SJSA1 (cell line): ENCODE measurements at regions not wholly inside any gene's neighbourhood (a gene's known extent, or its start where the extent isn't known, plus 50 kb on each side); places are given as distances from the start of the nearest gene placed in this dataset.

ENCODE experiments used
- DNase-seq, 2 experiments: peaks; one replicate each; pipeline ENCODE4 v3.0.0-alpha.2; 2015 to 2020; ENCODE audit warnings: low spot score in 2 of 2, low read depth in 1 of 2
- H3K27ac ChIP-seq: fragments of 250-450 bp; sonication (Bioruptor Pico); 2 replicates; pipeline ENCODE4 v1.5.1; 2020; ENCODE audit warnings: mild to moderate bottlenecking, moderate library complexity
- H3K27me3 ChIP-seq: fragments of 250-450 bp; sonication (Bioruptor Pico); replicated peaks from 2 replicates; pipeline ENCODE4 v1.5.1; 2020; ENCODE audit warnings: mild to moderate bottlenecking, moderate library complexity
- H3K36me3 ChIP-seq: fragments of 250-450 bp; sonication (Bioruptor Pico); 2 replicates; pipeline ENCODE4 v1.5.1; 2020; ENCODE audit warnings: mild to moderate bottlenecking
- H3K4me1 ChIP-seq: fragments of 250-450 bp; sonication (Bioruptor Pico); replicated peaks from 2 replicates; pipeline ENCODE4 v1.6.1; 2021; ENCODE audit warnings: mild to moderate bottlenecking
- H3K4me3 ChIP-seq: fragments of 250-450 bp; sonication (Bioruptor Pico); 2 replicates; pipeline ENCODE4 v1.5.1; 2020; ENCODE audit warnings: mild to moderate bottlenecking
- H3K9me3 ChIP-seq: fragments of 250-450 bp; sonication (Bioruptor Pico); replicated peaks from 2 replicates; pipeline ENCODE4 v1.5.1; 2020; ENCODE audit warnings: mild to moderate bottlenecking

DNA sequence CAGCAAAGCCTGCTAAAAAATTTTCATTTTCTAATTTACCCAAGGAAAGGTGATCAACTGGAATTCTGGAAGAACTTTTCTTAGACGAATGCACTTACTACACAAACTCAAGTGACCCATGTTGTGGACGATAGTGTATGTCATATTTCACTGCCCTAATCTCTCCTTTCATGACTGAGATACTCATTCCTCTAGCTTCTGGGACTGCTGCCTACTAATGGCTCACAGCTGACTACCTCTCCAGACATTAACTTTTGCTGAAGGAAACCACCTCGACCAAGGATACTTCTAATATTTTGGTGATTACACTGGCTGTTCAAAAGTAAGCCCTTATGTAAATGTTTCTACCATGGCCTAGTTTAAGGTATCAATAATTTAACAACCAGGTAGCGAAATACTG lies 959.9 kb upstream of the GHITM start:
- H3K36me3 ChIP-seq: no peaks in the 10 kb centered on the region
- DNase-seq: no peak
- no peaks in the 10 kb centered on the region; the same call in 1 of the 2 replicates for H3K9me3 ChIP-seq
- H3K4me3 ChIP-seq: no peak overlapping the region
- no peaks in the 10 kb centered on the region for H3K27me3 ChIP-seq
- H3K27ac ChIP-seq: no peak overlapping the region
- no peaks in the 10 kb centered on the region for H3K4me1 ChIP-seq

DNA sequence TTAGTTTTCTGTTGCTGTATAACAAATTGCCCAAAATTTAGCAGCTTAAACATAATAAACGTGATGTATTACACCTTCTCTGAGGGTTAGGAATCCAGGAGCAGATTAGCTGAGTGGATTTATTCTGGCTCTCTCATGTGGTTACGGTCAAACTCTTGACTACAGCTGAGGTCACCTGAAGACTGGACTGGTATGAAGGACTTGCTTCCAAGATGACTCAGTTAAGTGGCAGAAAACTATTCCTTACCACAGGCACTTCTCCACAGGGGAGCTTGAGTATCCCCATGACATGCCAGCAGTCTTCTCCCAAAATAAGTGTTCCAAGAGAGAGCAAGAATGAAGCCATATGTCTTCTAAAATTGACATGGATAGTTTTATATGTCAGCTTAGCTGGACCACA lies 957.2 kb upstream of the GHITM start:
- no peaks in the 10 kb centered on the region; the same call in 1 of the 2 replicates for H3K9me3 ChIP-seq
- H3K27me3 ChIP-seq: no peaks in the 10 kb centered on the region
- H3K27ac ChIP-seq: no peak overlapping the region
- no peaks in the 10 kb centered on the region for H3K4me1 ChIP-seq
- DNase-seq: no peak
- H3K4me3 ChIP-seq: no peak overlapping the region
- no peaks in the 10 kb centered on the region for H3K36me3 ChIP-seq

DNA sequence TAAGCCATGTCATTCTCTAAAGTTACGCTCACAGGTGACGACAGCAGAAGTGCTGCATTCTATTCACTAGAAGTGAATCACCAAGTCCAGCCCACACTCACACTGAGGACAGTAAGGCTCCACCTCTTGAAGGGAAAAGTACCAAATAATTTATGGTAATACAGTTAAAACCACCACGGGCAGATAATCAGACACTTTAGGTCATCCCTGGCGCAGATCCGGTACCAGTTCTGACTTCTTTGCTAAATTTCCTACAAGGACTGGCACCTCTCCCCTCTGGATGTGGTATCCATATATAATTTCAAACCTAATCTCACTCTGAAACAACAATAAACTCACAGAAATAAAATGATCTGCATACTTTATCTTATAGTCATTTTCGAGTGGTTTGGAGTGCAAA lies 954.7 kb upstream of the GHITM start:
- no peak overlapping the region for H3K4me3 ChIP-seq
- no peaks in the 10 kb centered on the region for H3K36me3 ChIP-seq
- no peaks in the 10 kb centered on the region for H3K9me3 ChIP-seq
- H3K27ac ChIP-seq: no peak overlapping the region
- H3K4me1 ChIP-seq: no peaks in the 10 kb centered on the region
- H3K27me3 ChIP-seq: no peaks in the 10 kb centered on the region
- DNase-seq: no peak

DNA sequence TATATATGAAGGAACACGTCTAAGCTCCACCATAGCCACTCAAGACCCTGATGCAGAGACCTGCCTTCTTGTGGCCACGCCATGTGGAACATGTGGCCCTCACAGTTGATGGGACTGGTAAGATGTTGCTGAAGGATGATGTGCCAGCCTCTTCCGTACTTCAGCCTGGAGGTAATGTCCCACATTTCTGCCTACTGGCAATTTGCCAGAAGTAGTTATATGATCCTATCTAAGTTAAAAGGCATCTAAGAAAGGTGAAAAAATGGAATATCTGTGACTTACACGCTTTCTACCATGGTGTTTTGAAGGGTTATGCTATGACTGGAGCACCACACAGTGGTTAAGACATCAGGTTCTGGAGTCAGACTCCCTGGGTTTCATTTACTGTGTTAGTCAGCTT lies 948.7 kb upstream of the GHITM start:
- DNase-seq: no peak
- Histone ChIP-seq H3K36me3 (no peaks in the 10 kb centered on the region), H3K4me3 (no peak overlapping the region), H3K4me1 (no peaks in the 10 kb centered on the region), H3K27me3 (no peaks in the 10 kb centered on the region), H3K9me3 (no peaks in the 10 kb centered on the region), H3K27ac (no peak overlapping the region)

DNA sequence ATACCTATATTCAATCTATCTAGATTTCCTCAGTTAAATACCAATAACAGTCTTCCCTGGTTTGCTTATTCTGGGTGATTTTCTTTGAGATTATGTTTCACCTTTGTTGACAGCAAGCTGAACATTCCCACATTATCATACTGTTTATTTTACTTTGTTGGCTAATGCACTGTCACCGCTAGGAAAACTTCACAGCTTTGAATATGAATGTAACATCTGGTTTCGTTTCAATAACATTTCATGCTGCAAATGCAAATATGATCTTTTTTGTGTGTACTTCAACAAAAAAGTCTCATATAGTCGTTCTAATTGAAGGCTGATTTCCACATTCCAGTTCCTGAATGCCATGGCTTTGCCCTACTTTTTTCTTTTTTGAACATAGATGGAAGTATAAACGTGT lies 946.3 kb upstream of the GHITM start:
- Histone ChIP-seq H3K27ac (no peak overlapping the region), H3K4me1 (no peaks in the 10 kb centered on the region), H3K4me3 (no peak overlapping the region), H3K27me3 (no peaks in the 10 kb centered on the region), H3K9me3 (no peaks in the 10 kb centered on the region), H3K36me3 (no peaks in the 10 kb centered on the region)
- no peak for DNase-seq

DNA sequence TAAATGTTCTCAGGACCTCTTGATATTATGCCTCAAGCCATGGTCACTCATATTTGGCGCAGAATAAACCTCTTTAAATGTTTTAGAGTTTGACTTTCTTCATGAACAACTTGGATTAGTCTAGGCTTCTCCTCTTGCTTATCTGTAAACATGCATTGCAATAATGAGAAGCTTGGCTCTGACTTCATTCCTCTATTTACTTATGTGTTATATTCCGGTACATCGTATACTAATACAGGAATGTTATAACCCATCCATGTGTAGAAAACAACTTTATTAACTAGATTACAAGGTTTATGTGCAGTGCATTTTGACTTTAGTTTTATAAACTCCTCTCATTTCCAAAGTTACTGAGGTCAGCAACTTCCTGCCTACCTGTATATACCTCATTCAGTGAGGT lies 944.3 kb upstream of the GHITM start:
- Histone ChIP-seq H3K4me3 (no peak overlapping the region), H3K27me3 (no peaks in the 10 kb centered on the region), H3K4me1 (no peaks in the 10 kb centered on the region), H3K27ac (no peak overlapping the region), H3K9me3 (no peaks in the 10 kb centered on the region), H3K36me3 (no peaks in the 10 kb centered on the region)
- no peak for DNase-seq

- Histone ChIP-seq H3K27me3 (no peaks in the 10 kb centered on the region), H3K9me3 (no peaks in the 10 kb centered on the region), H3K27ac (no peak overlapping the region), H3K36me3 (no peaks in the 10 kb centered on the region), H3K4me1 (no peaks in the 10 kb centered on the region), H3K4me3 (no peak overlapping the region)
- DNase-seq: no peak
Measured at GRCh38 chr10:83199374-83199773, 939.9 kb upstream of the GHITM start.

GRCh38 chr10:83205861-83206260 lies 933.4 kb upstream of the GHITM start:
- Histone ChIP-seq H3K27ac (no peak overlapping the region), H3K36me3 (no peaks in the 10 kb centered on the region), H3K9me3 (no peaks in the 10 kb centered on the region), H3K4me1 (no peaks in the 10 kb centered on the region), H3K27me3 (no peaks in the 10 kb centered on the region), H3K4me3 (no peak overlapping the region)
- DNase-seq: no peak

DNA sequence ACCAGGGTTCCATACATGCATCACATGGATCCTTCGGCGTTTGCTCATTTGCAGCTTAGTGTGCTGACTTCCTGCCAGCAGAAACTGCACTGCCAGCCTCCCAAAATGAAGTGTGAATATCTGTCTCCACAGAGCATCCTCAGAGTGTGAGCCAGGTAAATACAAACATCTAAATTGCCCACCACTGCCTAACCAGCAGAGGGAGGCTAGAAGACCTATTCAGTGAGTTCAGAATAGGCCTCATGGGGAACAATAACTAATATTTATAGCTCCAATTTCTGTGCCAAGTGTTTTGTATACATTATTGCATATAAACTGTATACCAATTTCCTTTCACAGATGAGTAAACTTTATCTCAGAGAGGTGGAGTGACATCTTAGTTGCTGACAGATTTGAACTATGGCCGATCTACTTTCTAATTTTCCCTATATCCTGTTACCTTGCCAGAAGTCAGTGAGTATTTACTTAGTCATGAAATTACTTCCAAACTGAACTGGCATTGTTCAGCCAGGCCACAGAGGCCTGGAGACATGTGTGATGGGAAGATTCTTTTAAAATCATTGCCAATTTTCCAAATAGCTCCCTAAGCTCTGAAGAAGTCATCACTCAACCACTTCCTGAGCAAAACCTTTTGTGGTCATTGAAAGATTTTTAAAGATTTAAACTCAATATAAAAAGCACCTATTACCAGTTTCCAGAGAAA lies 926.5 kb upstream of the GHITM start:
- H3K27ac ChIP-seq: no peak overlapping the region
- no peak overlapping the region for H3K4me3 ChIP-seq
- H3K4me1 ChIP-seq: no peaks in the 10 kb centered on the region
- no peaks in the 10 kb centered on the region for H3K36me3 ChIP-seq
- H3K9me3 ChIP-seq: no peaks in the 10 kb centered on the region
- DNase-seq: no peak
- H3K27me3 ChIP-seq: no peaks in the 10 kb centered on the region

DNA sequence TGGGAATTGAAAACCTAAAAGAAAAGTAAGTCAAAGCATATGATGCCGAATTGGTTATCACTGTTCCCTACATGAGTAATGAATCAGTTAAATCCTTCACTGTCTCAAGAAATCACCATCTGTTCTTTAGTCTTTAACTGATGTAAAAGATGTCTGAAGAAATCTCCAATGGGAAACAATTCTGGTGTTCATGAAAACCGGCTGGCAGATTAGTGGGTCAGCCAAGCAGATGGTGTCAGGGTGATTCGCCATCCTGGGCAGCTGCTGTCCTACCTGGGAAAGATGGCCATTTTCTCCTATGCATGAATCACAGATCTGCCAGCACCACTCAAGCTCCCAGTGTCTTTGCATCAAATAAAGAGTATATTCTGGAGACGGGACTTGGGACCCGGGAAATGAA lies 925.2 kb upstream of the GHITM start:
- no peak overlapping the region for H3K4me3 ChIP-seq
- H3K27ac ChIP-seq: no peak overlapping the region
- no peaks in the 10 kb centered on the region for H3K27me3 ChIP-seq
- no peaks in the 10 kb centered on the region for H3K9me3 ChIP-seq
- H3K36me3 ChIP-seq: no peaks in the 10 kb centered on the region
- no peak for DNase-seq
- H3K4me1 ChIP-seq: no peaks in the 10 kb centered on the region

DNA sequence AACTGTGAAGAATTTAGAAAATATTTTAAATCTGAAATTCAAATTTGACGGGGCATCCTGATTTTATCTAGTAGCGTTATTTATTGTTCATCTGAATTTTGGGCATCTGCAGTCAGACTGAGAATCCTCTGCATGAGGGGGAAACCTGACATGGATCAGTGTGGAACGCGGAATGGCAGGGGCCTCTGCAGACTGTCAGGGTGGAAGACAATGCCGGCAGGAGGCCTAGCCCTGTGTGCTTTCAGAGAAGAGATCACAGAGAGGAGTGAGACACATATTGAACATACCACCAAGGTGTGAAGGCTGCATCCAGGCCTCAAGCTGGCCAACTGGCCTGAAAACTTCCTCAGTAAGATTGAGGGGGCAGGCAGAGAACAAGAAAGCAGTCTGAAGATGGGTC lies 921.1 kb upstream of the GHITM start:
- Histone ChIP-seq H3K27ac (no peak overlapping the region), H3K27me3 (no peaks in the 10 kb centered on the region), H3K9me3 (no peaks in the 10 kb centered on the region), H3K36me3 (no peaks in the 10 kb centered on the region), H3K4me3 (no peak overlapping the region), H3K4me1 (no peaks in the 10 kb centered on the region)
- DNase-seq: no peak

DNA sequence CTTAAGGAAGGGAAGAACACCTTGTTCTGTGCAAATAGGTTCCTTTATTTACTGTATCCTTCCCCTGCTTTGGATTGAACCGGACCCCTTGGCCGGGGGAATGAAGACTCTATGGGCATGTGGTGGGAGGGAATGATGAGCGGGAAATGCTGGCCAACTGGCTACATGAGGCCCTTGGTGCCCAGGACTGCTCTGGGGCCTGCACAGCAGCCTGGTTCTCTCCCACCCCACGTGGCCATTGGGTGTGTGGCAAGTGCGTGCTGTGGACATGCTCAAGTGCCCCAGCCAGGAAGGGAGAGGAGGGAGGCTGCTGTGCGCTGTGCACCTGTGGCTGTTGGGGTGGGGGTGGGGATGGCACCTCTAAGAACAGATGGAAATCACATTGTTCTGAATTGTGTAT lies 917.0 kb upstream of the GHITM start:
- Histone ChIP-seq H3K27ac (no peak overlapping the region), H3K4me1 (no peaks in the 10 kb centered on the region), H3K36me3 (no peaks in the 10 kb centered on the region), H3K4me3 (no peak overlapping the region), H3K9me3 (no peaks in the 10 kb centered on the region), H3K27me3 (no peaks in the 10 kb centered on the region)
- no peak for DNase-seq

DNA sequence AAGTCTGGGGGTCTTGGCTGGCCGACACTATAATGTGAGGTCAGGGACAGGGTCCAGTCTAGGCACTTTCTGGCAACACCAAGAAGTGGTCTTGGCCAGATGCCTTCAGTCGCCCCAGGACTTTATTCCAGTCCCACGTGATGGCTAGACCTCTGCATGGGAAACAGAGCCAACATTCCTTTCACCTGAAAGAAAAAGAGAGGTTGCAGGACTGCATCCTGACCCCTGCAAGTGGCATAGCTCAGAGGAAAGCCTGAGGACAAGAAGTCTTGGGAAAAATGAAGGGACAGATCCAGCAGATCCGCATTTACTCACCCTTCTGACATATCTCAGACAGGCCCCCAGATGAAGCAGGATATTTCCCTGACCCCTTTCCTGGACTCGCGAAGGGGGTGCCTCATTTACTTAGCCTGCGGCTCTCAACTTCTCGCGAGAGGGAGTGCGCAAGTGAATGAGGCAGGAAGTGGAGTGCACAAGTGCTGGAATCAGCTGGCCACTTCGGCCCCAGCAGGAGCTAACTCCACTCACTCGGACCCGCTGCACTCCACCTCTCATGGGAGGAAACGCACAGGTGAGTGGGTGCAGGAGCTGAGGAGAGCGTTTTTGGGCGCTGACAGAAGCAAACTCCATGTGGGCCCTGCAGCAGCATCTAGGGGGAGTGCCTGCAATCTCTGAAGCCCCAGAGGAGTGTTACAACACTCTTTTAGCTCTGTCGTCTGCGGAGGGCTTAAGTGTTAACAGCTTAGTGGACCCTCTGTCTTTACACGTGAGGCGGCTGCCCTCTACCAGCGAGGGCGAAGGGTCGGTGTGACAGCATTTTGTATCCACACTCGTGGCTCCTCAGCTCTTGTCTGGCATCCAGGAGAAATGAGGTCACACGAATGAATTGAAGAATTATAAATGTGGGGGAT lies 916.2 kb upstream of the GHITM start:
- H3K4me1 ChIP-seq: no peaks in the 10 kb centered on the region
- H3K36me3 ChIP-seq: no peaks in the 10 kb centered on the region
- no peak overlapping the region for H3K4me3 ChIP-seq
- no peaks in the 10 kb centered on the region for H3K27me3 ChIP-seq
- H3K27ac ChIP-seq: no peak overlapping the region
- no peak for DNase-seq
- H3K9me3 ChIP-seq: no peaks in the 10 kb centered on the region

- Histone ChIP-seq H3K27me3 (no peaks in the 10 kb centered on the region), H3K4me3 (no peak overlapping the region), H3K36me3 (no peaks in the 10 kb centered on the region), H3K27ac (no peak overlapping the region), H3K4me1 (no peaks in the 10 kb centered on the region), H3K9me3 (no peaks in the 10 kb centered on the region)
- DNase-seq: no peak
Measured at GRCh38 chr10:83225781-83226180, 913.5 kb upstream of the GHITM start.
